HFFc6 (cell line): ENCODE measurements at regions not wholly inside any gene's neighbourhood (a gene's known extent, or its start where the extent isn't known, plus 50 kb on each side); places are given as distances from the start of the nearest gene placed in this dataset.

Experiments
- DNase-seq: peaks from one replicate; pipeline ENCODE4 v3.0.0-alpha.2; 2018
- H3K27ac Mint-ChIP-seq: 2 replicates; pipeline ENCODE4 v1.8.0; 2020; ENCODE audit warnings: mild to moderate bottlenecking, mixed read lengths
- H3K27me3 Mint-ChIP-seq: 2 replicates; pipeline ENCODE4 v1.8.0; 2021; ENCODE audit warnings: mild to moderate bottlenecking, moderate library complexity, mixed read lengths; ENCODE audit not compliant: insufficient read depth
- H3K36me3 Mint-ChIP-seq: 2 replicates; pipeline ENCODE4 v1.8.0; 2021; ENCODE audit warnings: low read depth, mixed read lengths
- H3K4me1 Mint-ChIP-seq: 2 replicates; pipeline ENCODE4 v1.8.0; 2020; ENCODE audit warnings: low read depth, mixed read lengths
- H3K4me3 Mint-ChIP-seq: 2 replicates; pipeline ENCODE4 v1.8.0; 2020; ENCODE audit warnings: mild to moderate bottlenecking, moderate library complexity, mixed read lengths
- H3K9me3 Mint-ChIP-seq: 2 replicates; pipeline ENCODE4 v1.8.0; 2020; ENCODE audit warnings: mild to moderate bottlenecking, mixed read lengths
- CTCF ChIP-seq: fragments of 200-600 bp; sonication (generic); IDR thresholded peaks from 2 replicates; pipeline ENCODE4 v1.5.0; 2021; ENCODE audit warnings: antibody characterized with exemption, mild to moderate bottlenecking

DNA sequence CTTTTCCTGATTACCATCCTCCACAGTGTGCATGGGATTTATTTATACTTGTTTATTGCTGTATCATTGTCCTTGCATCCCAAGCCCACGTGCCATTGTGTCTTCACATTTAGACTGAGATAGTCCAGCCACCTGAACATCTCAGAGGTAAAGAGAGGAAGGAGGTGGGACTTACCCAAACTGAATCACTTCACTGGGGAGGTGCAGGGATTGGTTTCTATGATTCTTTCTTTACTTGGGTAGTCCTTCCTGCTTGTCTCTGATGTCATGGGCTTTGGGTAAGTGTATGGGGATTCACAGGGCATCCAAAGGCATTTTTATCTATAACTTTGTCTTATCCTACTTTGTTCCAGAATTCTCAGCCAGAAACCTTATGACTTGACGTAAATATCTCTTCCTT, 141.5 kb upstream of the UMPS start:
- no peak for TF ChIP-seq CTCF
- H3K27ac Mint-ChIP-seq: no peak overlapping the region
- H3K9me3 Mint-ChIP-seq: no peaks in the 10 kb centered on the region
- H3K27me3 Mint-ChIP-seq: peaks cover 65% of the 10 kb centered on the region
- no peak for DNase-seq
- H3K4me3 Mint-ChIP-seq: no peak overlapping the region
- peaks cover 5% of the 10 kb centered on the region; the same call in 1 of the 2 replicates for H3K4me1 Mint-ChIP-seq
- no peaks in the 10 kb centered on the region for H3K36me3 Mint-ChIP-seq

GRCh38 chr3:124591699-124592098, 138.6 kb upstream of the UMPS start:
- Mint-ChIP-seq H3K27me3 (peaks cover 52% of the 10 kb centered on the region), H3K9me3 (no peaks in the 10 kb centered on the region), H3K4me1 (no peaks in the 10 kb centered on the region), H3K27ac (no peak overlapping the region), H3K4me3 (no peak overlapping the region), H3K36me3 (no peaks in the 10 kb centered on the region)
- no peak for DNase-seq
- TF ChIP-seq CTCF: no peak

DNA sequence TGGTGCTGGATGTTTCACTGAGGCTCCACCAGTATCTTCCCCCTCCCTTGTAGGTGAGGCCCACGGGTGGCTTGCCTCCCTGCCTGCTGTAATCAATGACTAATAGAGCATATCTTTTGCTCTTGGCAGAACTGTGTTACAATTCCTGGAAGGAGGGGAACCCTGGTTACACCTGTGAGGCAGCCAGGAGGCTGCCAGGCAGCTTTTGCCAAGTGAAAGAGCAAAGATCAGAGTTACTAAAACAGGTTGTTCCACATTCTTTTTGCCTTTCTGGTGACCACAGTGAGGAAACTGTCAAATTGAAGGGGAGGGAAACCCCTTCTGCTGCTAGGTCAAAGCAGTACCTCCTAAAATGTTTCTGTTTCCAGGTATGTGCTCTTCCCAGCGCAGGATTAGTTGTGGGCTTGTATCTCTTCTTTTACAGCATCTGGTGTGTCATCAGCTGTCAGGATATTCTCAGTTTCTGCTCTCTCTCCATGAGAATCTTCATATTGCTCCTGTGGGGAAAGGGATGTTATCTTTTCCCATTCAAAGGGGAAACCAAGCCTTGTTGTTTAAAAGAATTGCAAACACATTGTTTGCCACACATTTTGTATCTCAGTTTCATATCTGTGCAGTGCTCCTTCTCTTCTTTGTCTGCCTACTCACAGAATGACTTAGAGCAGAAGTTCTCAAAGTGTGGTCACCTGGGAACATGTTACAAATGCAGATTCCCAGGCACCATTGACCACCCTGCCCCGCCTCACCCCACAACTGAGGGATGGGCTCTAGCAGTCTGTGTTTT, 137.4 kb upstream of the UMPS start:
- no peaks in the 10 kb centered on the region for H3K9me3 Mint-ChIP-seq
- TF ChIP-seq CTCF: no peak
- peaks cover 50% of the 10 kb centered on the region for H3K27me3 Mint-ChIP-seq
- no peak overlapping the region for H3K4me3 Mint-ChIP-seq
- no peaks in the 10 kb centered on the region for H3K36me3 Mint-ChIP-seq
- DNase-seq: no peak
- no peaks in the 10 kb centered on the region for H3K4me1 Mint-ChIP-seq
- H3K27ac Mint-ChIP-seq: no peak overlapping the region

DNA sequence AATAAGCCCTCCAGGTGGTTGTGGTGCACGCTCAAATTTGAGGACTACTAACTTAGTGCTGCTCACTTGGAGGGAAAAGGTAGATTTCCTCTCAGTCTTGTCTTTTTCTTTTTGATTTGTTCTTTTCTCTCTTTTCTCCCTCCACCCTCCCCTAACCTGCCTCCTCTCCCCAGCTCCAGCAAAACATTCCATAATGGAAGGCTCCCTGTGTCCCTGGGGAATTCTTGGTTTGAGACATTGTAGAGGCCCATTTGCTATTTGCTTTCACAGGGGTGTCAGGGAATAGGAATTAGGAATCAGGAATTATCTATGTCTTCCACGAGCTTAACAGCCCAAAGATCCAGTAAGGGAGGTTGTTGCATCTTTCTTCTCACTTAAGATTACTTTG, 136.8 kb upstream of the UMPS start:
- no peaks in the 10 kb centered on the region for H3K36me3 Mint-ChIP-seq
- no peak for TF ChIP-seq CTCF
- no peaks in the 10 kb centered on the region for H3K9me3 Mint-ChIP-seq
- no peak overlapping the region for H3K27ac Mint-ChIP-seq
- peaks cover 49% of the 10 kb centered on the region for H3K27me3 Mint-ChIP-seq
- no peaks in the 10 kb centered on the region for H3K4me1 Mint-ChIP-seq
- no peak for DNase-seq
- no peak overlapping the region for H3K4me3 Mint-ChIP-seq

- Mint-ChIP-seq H3K9me3 (no peaks in the 10 kb centered on the region), H3K4me3 (no peak overlapping the region), H3K27me3 (peaks cover 46% of the 10 kb centered on the region), H3K4me1 (peaks cover under 1% of the 10 kb centered on the region; the same call in 1 of the 2 replicates), H3K27ac (no peak overlapping the region), H3K36me3 (no peaks in the 10 kb centered on the region)
- no peak for DNase-seq
- TF ChIP-seq CTCF: no peak
Observed at GRCh38 chr3:124594581-124594980, 135.7 kb upstream of the UMPS start.
